Trophoblast cell (in vitro differentiated cells and primary cell): ENCODE measurements at regions not wholly inside any gene's neighbourhood (a gene's known extent, or its start where the extent isn't known, plus 50 kb on each side); places are given as distances from the start of the nearest gene placed in this dataset.
"Not testable (repeated sequence)": the region's sequence is repeated elsewhere in the genome, so short reads cannot be mapped to it uniquely, and the experiment has no call there.

Experiments used
- DNase-seq, 2 donors: peaks; one replicate each; pipeline ENCODE4 v3.0.0-alpha.2; 2016
- H2AFZ ChIP-seq: 2 replicates; pipeline ENCODE4 v1.6.1; 2013; ENCODE audit warnings: low read length, moderate library complexity, mild to moderate bottlenecking; ENCODE audit not compliant: insufficient read depth, poor library complexity
- H2AK5ac ChIP-seq: 2 replicates; pipeline ENCODE4 v1.6.1; 2013; ENCODE audit warnings: mild to moderate bottlenecking, low read length
- H2BK120ac ChIP-seq: 2 replicates; pipeline ENCODE4 v1.6.1; 2013; ENCODE audit warnings: low read length, mild to moderate bottlenecking, moderate library complexity; ENCODE audit not compliant: insufficient read depth, poor library complexity
- H2BK12ac ChIP-seq: 2 replicates; pipeline ENCODE4 v1.6.1; 2013; ENCODE audit warnings: mild to moderate bottlenecking, low read length, moderate library complexity
- H2BK5ac ChIP-seq: 2 replicates; pipeline ENCODE4 v1.6.1; 2013; ENCODE audit warnings: low read length, low read depth, moderate library complexity, mild to moderate bottlenecking; ENCODE audit not compliant: poor library complexity
- H3K14ac ChIP-seq: 2 replicates; pipeline ENCODE4 v1.6.1; 2013; ENCODE audit warnings: mild to moderate bottlenecking, low read length
- H3K18ac ChIP-seq: 2 replicates; pipeline ENCODE4 v1.6.1; 2013; ENCODE audit warnings: mild to moderate bottlenecking, low read length
- H3K23ac ChIP-seq: 2 replicates; pipeline ENCODE4 v1.6.1; 2013; ENCODE audit warnings: low read length
- H3K27ac ChIP-seq: 2 replicates; pipeline ENCODE4 v1.5.1; 2013; ENCODE audit warnings: low read depth, mild to moderate bottlenecking, inconsistent platforms, low read length, moderate library complexity
- H3K27me3 ChIP-seq: 2 replicates; pipeline ENCODE4 v1.6.1; 2013; ENCODE audit warnings: inconsistent platforms, mild to moderate bottlenecking, low read length, moderate library complexity; ENCODE audit not compliant: insufficient read depth
- H3K36me3 ChIP-seq, 2 experiments: 1 replicate in 1 of 2; 2 replicates in 1 of 2; pipeline ENCODE4 v1.6.1; 2013; ENCODE audit warnings: low read length in 2 of 2, mild to moderate bottlenecking in 2 of 2, moderate library complexity in 1 of 2; ENCODE audit not compliant: insufficient read depth in 2 of 2, control insufficient read depth in 1 of 2
- H3K4ac ChIP-seq: 2 replicates; pipeline ENCODE4 v1.6.1; 2013; ENCODE audit warnings: low read depth, mild to moderate bottlenecking, low read length, moderate library complexity
- H3K4me1 ChIP-seq, 2 experiments: 1 replicate in 1 of 2; 2 replicates in 1 of 2; pipeline ENCODE4 v1.6.1; 2013; ENCODE audit warnings: low read length in 2 of 2, mild to moderate bottlenecking in 2 of 2, moderate library complexity in 1 of 2; ENCODE audit not compliant: insufficient read depth in 2 of 2, control insufficient read depth in 1 of 2
- H3K4me2 ChIP-seq: 2 replicates; pipeline ENCODE4 v1.6.1; 2013; ENCODE audit warnings: inconsistent platforms, mild to moderate bottlenecking, low read length, moderate library complexity
- H3K4me3 ChIP-seq: 2 replicates; pipeline ENCODE4 v1.5.1; 2013; ENCODE audit warnings: mild to moderate bottlenecking, low read depth, low read length, inconsistent platforms
- H3K79me1 ChIP-seq: one replicate; pipeline ENCODE4 v1.6.1; 2013; ENCODE audit warnings: low read length
- H3K79me2 ChIP-seq: 2 replicates; pipeline ENCODE4 v1.6.1; 2013; ENCODE audit warnings: low read length, mild to moderate bottlenecking; ENCODE audit not compliant: control insufficient read depth, insufficient read depth, poor library complexity
- H3K9ac ChIP-seq: 2 replicates; pipeline ENCODE4 v1.6.1; 2013; ENCODE audit warnings: mild to moderate bottlenecking, low read length
- H3K9me3 ChIP-seq: 2 replicates; pipeline ENCODE4 v1.6.1; 2013; ENCODE audit warnings: low read depth, mild to moderate bottlenecking, control low read depth, inconsistent platforms, low read length; ENCODE audit not compliant: insufficient read depth
- H4K12ac ChIP-seq: 2 replicates; pipeline ENCODE4 v1.6.1; 2013; ENCODE audit warnings: low read depth, mild to moderate bottlenecking, low read length, moderate library complexity
- H4K8ac ChIP-seq: 2 replicates; pipeline ENCODE4 v1.6.1; 2013; ENCODE audit warnings: low read depth, mild to moderate bottlenecking, low read length, moderate library complexity
- H4K91ac ChIP-seq: one replicate; pipeline ENCODE4 v1.6.1; 2013; ENCODE audit warnings: low read depth, mild to moderate bottlenecking, low read length, moderate library complexity
- WGBS: extraction: QIAGEN DNeasy Blood & Tissue Kit; methylation state at CpG from one replicate; pipeline ENCODE4 v1.1.7; 2013; ENCODE audit warnings: missing lambda C conversion rate; ENCODE audit not compliant: insufficient read length, insufficient coverage; ENCODE audit errors: extremely low coverage; 5-methylcytosine and 5-hydroxymethylcytosine counted together

GRCh38 chr1:81506699-81507098 is 294.0 kb upstream of the ADGRL2 start:
- no peak overlapping the region for H2BK5ac ChIP-seq
- H4K91ac ChIP-seq: no peak overlapping the region
- H3K79me1 ChIP-seq: no peaks in the 10 kb centered on the region
- no peak overlapping the region for H3K18ac ChIP-seq
- H3K27ac ChIP-seq: no peak overlapping the region
- H3K23ac ChIP-seq: no peak overlapping the region
- no peak overlapping the region for H3K14ac ChIP-seq
- no peak overlapping the region for H2AFZ ChIP-seq
- DNase-seq: no peak
- no peaks in the 10 kb centered on the region for H3K36me3 ChIP-seq
- H3K4me1 ChIP-seq: peaks cover 2 to 4% of the 10 kb centered on the region in 2 experiments
- H3K27me3 ChIP-seq: no peaks in the 10 kb centered on the region
- H3K9me3 ChIP-seq: no peaks in the 10 kb centered on the region
- no peak overlapping the region for H3K4ac ChIP-seq
- no peak overlapping the region for H4K12ac ChIP-seq
- H3K4me2 ChIP-seq: no peak overlapping the region
- H3K79me2 ChIP-seq: no peaks in the 10 kb centered on the region
- WGBS: no CpG with 5 or more reads among the region's 1 CpG
- no peak overlapping the region for H2BK12ac ChIP-seq
- no peak overlapping the region for H4K8ac ChIP-seq
- no peak overlapping the region for H2BK120ac ChIP-seq
- no peak overlapping the region for H2AK5ac ChIP-seq
- no peak overlapping the region for H3K4me3 ChIP-seq
- H3K9ac ChIP-seq: no peak overlapping the region

- no peak for DNase-seq
- Histone ChIP-seq H3K23ac (no peak overlapping the region), H3K9me3 (no peaks in the 10 kb centered on the region), H3K4me1 (peaks cover 2 to 4% of the 10 kb centered on the region in 2 experiments), H3K4me2 (no peak overlapping the region), H2BK120ac (no peak overlapping the region), H3K79me2 (no peaks in the 10 kb centered on the region), H4K91ac (no peak overlapping the region), H3K4me3 (no peak overlapping the region), H4K8ac (no peak overlapping the region), H3K18ac (no peak overlapping the region), H3K27ac (no peak overlapping the region), H2BK12ac (no peak overlapping the region), H3K4ac (no peak overlapping the region), H2AK5ac (no peak overlapping the region), H3K9ac (no peak overlapping the region), H2BK5ac (no peak overlapping the region), H3K36me3 (no peaks in the 10 kb centered on the region), H3K79me1 (no peaks in the 10 kb centered on the region), H3K27me3 (no peaks in the 10 kb centered on the region), H3K14ac (no peak overlapping the region), H4K12ac (no peak overlapping the region), H2AFZ (no peak overlapping the region)
- no CpG with 5 or more reads among the region's 4 CpGs for WGBS
These were observed 294.9 kb upstream of the ADGRL2 start for GRCh38 chr1:81505831-81506230.

GRCh38 chr1:81504820-81505219 is 295.9 kb upstream of the ADGRL2 start:
- H2AK5ac ChIP-seq, H4K91ac ChIP-seq, H3K36me3 ChIP-seq, H3K27ac ChIP-seq, H3K79me1 ChIP-seq, H3K18ac ChIP-seq, H3K23ac ChIP-seq, H3K4ac ChIP-seq, H3K4me2 ChIP-seq, H2AFZ ChIP-seq, H3K4me3 ChIP-seq, DNase-seq, H2BK5ac ChIP-seq, H2BK12ac ChIP-seq, H3K79me2 ChIP-seq, H2BK120ac ChIP-seq, H3K14ac ChIP-seq, H4K12ac ChIP-seq, H4K8ac ChIP-seq, H3K9me3 ChIP-seq, H3K4me1 ChIP-seq, H3K27me3 ChIP-seq, H3K9ac ChIP-seq: not testable (repeated sequence)
- WGBS: no CpG with 5 or more reads among the region's 16 CpGs

GRCh38 chr1:81502705-81503104 is 298.0 kb upstream of the ADGRL2 start:
- WGBS: no CpG with 5 or more reads among the region's 18 CpGs
- not testable (repeated sequence) for H3K4me1 ChIP-seq, H3K79me2 ChIP-seq, H3K4me2 ChIP-seq, H3K27ac ChIP-seq, H2AK5ac ChIP-seq, H3K79me1 ChIP-seq, H2BK120ac ChIP-seq, H3K27me3 ChIP-seq, H2AFZ ChIP-seq, H2BK5ac ChIP-seq, H3K9ac ChIP-seq, H2BK12ac ChIP-seq, H4K12ac ChIP-seq, H4K91ac ChIP-seq, DNase-seq, H3K4ac ChIP-seq, H3K18ac ChIP-seq, H3K36me3 ChIP-seq, H3K4me3 ChIP-seq, H3K9me3 ChIP-seq, H3K14ac ChIP-seq, H4K8ac ChIP-seq, H3K23ac ChIP-seq
